Activated naive CD4-positive, alpha-beta T cell treated with anti-CD3 and anti-CD28 coated beads, Interleukin-2, amount 10 ng/mL, durations not matched to agents 7 days and 5 days (primary cell): ENCODE measurements at regions not wholly inside any gene's neighbourhood (a gene's known extent, or its start where the extent isn't known, plus 50 kb on each side); places are given as distances from the start of the nearest gene placed in this dataset.

ENCODE experiments used
- CTCF ChIA-PET: fragments of 350-600 bp; sonication (Branson Sonifier 250); formaldehyde crosslinking; loops from one replicate; lab custom pipeline; 2021; ENCODE audit warnings: antibody characterized with exemption; lab: Charles Lee
- DNase-seq: peaks from one replicate; pipeline ENCODE4 v3.0.0-alpha.2; 2020
- H3K27ac Mint-ChIP-seq: one replicate; pipeline ENCODE4 v1.8.0; 2021; ENCODE audit warnings: mild to moderate bottlenecking, moderate library complexity, mixed read lengths
- H3K27me3 Mint-ChIP-seq: one replicate; pipeline ENCODE4 v1.8.0; 2021; ENCODE audit warnings: mild to moderate bottlenecking, mixed read lengths
- H3K36me3 Mint-ChIP-seq: one replicate; pipeline ENCODE4 v1.8.0; 2021; ENCODE audit warnings: mixed read lengths
- H3K4me1 Mint-ChIP-seq: one replicate; pipeline ENCODE4 v1.8.0; 2021; ENCODE audit warnings: mixed read lengths
- H3K4me3 Mint-ChIP-seq: one replicate; pipeline ENCODE4 v1.8.0; 2021; ENCODE audit warnings: mild to moderate bottlenecking, moderate library complexity, mixed read lengths
- H3K9me3 Mint-ChIP-seq: one replicate; pipeline ENCODE4 v1.8.0; 2021; ENCODE audit warnings: mixed read lengths

DNA sequence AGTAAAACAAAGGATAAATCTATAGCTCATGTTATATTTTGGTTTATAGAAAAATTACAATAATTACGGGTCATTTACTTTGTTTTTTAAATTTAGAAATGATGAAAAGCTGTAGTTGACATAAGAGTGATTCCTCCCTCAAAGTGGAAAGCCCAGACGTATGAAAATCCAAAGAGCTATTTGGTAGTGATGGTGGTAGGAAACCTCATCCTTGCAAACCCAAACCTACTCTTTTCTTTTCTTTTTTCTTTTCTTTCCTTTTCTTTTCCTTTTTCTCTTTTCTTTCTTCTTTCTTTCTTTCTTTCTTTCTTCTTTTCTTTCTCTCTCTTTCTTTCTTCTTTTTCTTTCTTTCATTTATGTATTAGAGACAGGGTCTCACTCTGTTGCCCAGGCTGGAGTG, 190.3 kb upstream of the RASSF8 start:
- no peak for DNase-seq
- Mint-ChIP-seq H3K4me3 (no peak overlapping the region), H3K4me1 (no peaks in the 10 kb centered on the region), H3K9me3 (no peaks in the 10 kb centered on the region), H3K27me3 (peaks cover 3% of the 10 kb centered on the region), H3K27ac (no peak overlapping the region), H3K36me3 (no peaks in the 10 kb centered on the region)
- CTCF ChIA-PET = no interaction called here

DNA sequence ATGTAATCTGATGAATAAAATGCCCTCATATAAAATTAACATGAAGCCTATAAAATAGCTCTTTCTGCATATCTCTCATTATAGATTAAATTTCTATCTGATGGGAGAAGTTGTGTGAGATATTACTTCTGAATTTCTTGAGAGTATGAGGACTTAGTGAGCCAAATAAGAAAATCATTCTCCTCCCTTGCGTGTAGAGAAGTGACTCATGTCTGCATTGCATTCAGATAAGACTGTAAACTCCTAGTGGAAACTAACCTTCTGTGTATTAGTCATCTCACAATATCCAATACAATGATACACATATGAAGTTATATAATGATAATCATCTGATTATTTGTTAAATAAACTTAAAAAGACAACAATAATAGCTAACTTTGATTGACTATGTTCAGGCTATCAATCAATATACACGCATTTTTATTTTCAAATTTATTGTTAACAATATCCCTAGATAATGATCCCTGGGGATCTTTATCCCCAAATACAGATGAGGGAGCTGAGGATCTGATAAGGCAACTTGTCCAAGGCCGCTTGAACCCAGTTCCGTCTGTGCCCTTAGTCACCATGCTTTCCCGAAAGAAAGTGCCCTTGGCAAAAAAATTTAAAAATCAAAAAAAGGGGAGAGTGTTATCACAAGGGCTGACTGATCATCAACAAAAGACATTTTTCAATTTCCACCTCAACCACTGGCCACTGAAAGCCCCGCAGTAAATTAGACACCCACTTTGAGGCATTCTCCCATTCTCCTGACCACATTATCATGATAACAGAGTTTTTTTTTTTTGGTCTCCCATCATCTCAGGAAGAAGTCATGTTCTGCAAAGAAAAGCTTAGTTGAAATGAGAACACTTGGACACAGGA, 189.2 kb upstream of the RASSF8 start:
- H3K4me1 Mint-ChIP-seq = no peaks in the 10 kb centered on the region
- H3K9me3 Mint-ChIP-seq = no peaks in the 10 kb centered on the region
- DNase-seq = no peak
- CTCF ChIA-PET = no interaction called here
- H3K27me3 Mint-ChIP-seq = peaks cover 3% of the 10 kb centered on the region
- H3K36me3 Mint-ChIP-seq = no peaks in the 10 kb centered on the region
- H3K27ac Mint-ChIP-seq = no peak overlapping the region
- H3K4me3 Mint-ChIP-seq = no peak overlapping the region

DNA sequence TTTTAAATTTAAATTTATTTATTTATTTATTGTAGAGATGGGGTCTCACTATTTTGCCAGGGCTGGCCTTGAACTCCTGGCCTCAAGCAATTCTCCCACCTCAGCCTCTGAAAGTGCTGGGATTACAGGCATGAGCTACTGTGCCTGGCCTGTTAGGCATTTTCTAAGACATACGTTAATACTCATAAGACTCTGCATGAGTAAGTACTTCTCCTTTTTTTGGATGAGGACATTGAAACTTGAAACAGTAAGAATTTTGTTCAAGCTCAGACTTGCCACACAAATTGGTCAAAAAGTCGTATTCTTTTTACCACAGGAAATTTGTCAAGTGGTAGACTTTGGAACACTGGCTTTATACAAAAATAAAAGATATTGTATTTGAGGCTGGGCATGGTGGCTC, 187.4 kb upstream of the RASSF8 start:
- CTCF ChIA-PET = no interaction called here

DNA sequence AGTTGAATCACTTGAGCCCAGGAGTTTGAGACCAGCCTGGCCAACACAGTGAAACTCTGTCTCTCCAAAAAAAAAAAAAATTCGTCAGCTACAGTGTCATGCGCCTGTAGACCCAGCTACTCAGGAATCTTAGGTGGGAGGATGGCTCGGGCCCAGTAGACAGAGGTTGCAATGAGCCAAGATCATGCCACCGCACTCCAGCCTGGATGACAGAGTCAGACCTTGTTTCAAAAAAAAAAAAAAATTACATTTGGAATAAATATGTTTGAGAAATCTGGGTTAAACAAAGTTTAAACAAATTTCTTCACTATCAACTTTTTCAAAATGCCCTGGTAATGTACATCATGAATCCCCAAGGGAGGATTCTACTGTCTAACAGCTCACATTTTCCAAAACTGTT, 187.0 kb upstream of the RASSF8 start:
- Mint-ChIP-seq H3K27ac (no peak overlapping the region), H3K27me3 (peaks cover 3% of the 10 kb centered on the region), H3K4me3 (no peak overlapping the region), H3K4me1 (no peaks in the 10 kb centered on the region), H3K36me3 (no peaks in the 10 kb centered on the region), H3K9me3 (no peaks in the 10 kb centered on the region)
- CTCF ChIA-PET = interaction anchor here (0.7 kb wide), 1 partner anchor 337 kb away, joined by 4 read pairs; no protein-coding TSS in a partner anchor
- DNase-seq = no peak

More for the DNA sequence above, 187.4 kb upstream of the RASSF8 start:
- Mint-ChIP-seq H3K27me3 (peaks cover 3% of the 10 kb centered on the region), H3K4me3 (no peak overlapping the region), H3K4me1 (no peaks in the 10 kb centered on the region), H3K27ac (no peak overlapping the region), H3K36me3 (no peaks in the 10 kb centered on the region), H3K9me3 (no peaks in the 10 kb centered on the region)
- DNase-seq = no peak

DNA sequence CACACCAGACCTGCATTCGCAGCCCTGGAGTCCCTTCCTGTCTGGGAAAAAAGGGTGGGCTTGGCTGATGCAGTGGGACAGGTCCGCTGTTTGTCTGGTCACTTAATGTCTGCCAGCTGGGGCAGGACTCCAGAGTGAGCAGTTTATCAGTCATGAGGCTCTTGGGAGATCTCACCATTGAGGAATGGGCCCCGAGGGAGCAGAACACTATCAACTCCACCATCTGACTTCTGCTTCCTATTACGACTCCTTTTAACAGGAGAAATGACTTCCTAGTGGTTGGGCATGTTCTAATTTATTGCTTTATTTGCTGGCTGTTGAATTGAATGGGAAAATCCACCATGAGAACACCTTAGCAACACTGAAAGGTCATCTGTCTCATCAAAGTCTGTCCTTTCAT, 182.5 kb upstream of the RASSF8 start:
- no peak for DNase-seq
- H3K36me3 Mint-ChIP-seq = no peaks in the 10 kb centered on the region
- H3K4me3 Mint-ChIP-seq = no peak overlapping the region
- no peaks in the 10 kb centered on the region for H3K4me1 Mint-ChIP-seq
- H3K9me3 Mint-ChIP-seq = no peaks in the 10 kb centered on the region
- H3K27ac Mint-ChIP-seq = no peak overlapping the region
- CTCF ChIA-PET = no interaction called here
- H3K27me3 Mint-ChIP-seq = no peaks in the 10 kb centered on the region

DNA sequence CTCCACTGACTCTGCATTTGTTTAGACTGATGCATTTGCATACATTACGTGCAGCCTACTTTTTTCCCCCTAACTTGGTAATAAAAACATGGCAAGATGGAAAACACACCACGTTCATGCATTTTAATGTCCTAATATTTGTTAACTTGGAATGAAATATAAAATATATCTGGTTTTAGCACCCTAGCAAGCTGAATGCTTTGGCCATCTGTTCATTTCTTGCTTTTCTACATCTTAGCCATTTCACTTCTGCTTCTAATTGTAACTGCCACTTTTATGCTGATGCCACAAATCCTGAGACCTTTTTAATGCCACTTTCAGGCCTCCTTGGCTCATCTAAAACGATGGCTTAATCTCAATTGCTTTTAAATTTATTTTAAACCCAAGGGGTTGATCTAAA, 177.7 kb upstream of the RASSF8 start:
- Mint-ChIP-seq H3K4me1 (no peaks in the 10 kb centered on the region), H3K36me3 (no peaks in the 10 kb centered on the region), H3K27me3 (no peaks in the 10 kb centered on the region), H3K4me3 (no peak overlapping the region), H3K27ac (no peak overlapping the region), H3K9me3 (no peaks in the 10 kb centered on the region)
- CTCF ChIA-PET = no interaction called here
- DNase-seq = no peak

DNA sequence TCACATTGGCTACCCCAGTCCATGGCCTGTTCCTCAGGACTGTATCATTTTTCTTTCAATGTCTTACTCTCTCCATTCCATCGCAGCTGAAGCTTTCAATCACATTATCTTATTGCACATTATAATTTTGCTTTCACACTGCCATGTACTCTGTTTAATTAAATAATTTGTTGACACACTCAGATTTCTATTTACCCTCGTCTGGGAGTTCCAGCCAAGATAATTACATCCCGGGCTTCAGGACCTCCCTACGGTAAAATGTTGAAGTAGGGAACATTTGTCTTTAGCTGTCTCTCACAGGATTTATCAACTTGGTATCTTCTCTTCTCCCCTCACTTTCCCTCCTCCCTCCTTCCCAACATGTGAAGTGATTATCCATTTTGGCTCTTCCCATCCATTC, 177.2 kb upstream of the RASSF8 start:
- Mint-ChIP-seq H3K4me3 (no peak overlapping the region), H3K9me3 (no peaks in the 10 kb centered on the region), H3K27ac (no peak overlapping the region), H3K4me1 (no peaks in the 10 kb centered on the region), H3K27me3 (no peaks in the 10 kb centered on the region), H3K36me3 (no peaks in the 10 kb centered on the region)
- DNase-seq = no peak
- CTCF ChIA-PET = no interaction called here

DNA sequence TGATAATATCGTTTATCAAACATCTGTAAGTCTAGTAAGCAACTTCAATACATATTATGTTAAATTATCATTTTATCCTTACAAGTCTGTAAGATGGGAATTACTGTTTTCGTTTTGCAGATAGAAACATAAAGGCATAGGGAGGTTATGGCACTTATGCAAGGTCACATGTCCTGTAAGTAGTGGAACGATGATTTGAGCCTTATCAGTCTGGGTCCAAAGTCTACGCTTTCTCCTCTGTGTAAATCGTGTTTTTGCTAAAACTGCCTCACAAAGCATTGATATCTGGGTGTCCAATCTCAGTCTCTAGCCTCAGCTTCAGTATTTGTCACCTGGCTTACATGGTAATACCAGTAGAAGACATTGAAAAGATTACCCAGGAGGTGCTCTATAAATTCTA, 174.9 kb upstream of the RASSF8 start:
- H3K4me1 Mint-ChIP-seq = no peaks in the 10 kb centered on the region
- CTCF ChIA-PET = no interaction called here
- H3K27me3 Mint-ChIP-seq = no peaks in the 10 kb centered on the region
- H3K27ac Mint-ChIP-seq = no peak overlapping the region
- no peaks in the 10 kb centered on the region for H3K36me3 Mint-ChIP-seq
- H3K9me3 Mint-ChIP-seq = no peaks in the 10 kb centered on the region
- no peak for DNase-seq
- no peak overlapping the region for H3K4me3 Mint-ChIP-seq

DNA sequence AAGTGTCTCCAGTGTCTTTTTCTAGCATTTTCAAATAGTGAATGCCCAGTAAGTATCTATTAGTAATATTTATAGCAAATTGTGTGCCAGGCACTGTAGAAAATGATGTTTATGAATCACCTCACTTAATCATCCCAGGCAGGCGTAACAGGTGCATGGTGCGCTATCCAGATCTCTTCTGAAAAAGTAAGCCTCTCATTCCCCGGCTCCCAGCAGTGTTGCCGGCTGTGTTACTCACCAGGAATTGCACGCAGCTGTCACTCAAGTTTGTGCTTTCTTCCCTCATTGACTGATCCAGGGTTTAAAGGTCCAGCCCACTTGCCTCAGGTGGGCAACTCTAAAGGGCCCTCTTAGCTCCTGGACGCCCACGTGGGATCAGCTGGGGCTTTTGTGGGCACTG, 173.8 kb upstream of the RASSF8 start:
- no peaks in the 10 kb centered on the region for H3K4me1 Mint-ChIP-seq
- CTCF ChIA-PET = no interaction called here
- H3K4me3 Mint-ChIP-seq = no peak overlapping the region
- H3K36me3 Mint-ChIP-seq = no peaks in the 10 kb centered on the region
- DNase-seq = no peak
- no peaks in the 10 kb centered on the region for H3K9me3 Mint-ChIP-seq
- H3K27me3 Mint-ChIP-seq = no peaks in the 10 kb centered on the region
- H3K27ac Mint-ChIP-seq = no peak overlapping the region

DNA sequence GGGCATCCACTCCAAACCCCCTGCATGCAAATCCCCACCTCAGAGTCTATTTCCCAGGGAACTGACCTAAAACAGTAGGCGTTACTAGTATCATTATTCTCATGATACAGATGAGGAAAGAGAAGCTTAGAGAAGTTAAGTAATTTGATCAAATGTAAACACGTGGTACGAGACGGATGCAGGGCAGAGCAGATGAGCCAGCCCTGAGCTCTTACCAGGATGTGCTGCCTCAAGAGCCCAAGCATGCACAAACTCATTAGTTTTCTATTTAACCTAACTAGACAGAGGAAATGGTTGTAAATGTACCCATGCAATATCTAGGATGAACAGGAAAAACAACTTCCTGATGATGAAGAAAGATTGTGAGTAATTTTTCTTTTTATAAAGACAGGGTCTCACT, 173.3 kb upstream of the RASSF8 start:
- Mint-ChIP-seq H3K4me3 (no peak overlapping the region), H3K27ac (no peak overlapping the region), H3K9me3 (no peaks in the 10 kb centered on the region), H3K27me3 (no peaks in the 10 kb centered on the region), H3K4me1 (no peaks in the 10 kb centered on the region), H3K36me3 (no peaks in the 10 kb centered on the region)
- DNase-seq = no peak
- CTCF ChIA-PET = no interaction called here

DNA sequence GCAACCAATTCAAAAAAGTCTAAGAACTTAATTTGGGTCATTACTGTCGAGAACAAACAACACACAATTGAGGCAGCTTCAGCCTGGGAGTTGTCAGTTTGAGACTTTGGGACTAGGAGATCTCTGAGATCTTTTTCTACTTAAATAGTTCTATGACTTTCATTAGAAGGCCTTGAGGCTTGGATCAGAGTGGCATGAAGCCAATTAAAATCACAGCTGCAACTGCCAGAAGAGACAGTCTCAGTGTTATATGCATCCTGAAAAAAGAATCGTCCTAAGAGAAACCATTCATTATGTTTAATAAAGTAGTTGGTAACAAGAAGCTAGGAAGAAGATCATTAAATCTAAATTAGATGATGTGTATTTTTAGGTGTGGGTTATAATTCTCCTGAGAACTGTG, 170.8 kb upstream of the RASSF8 start:
- no peak for DNase-seq
- Mint-ChIP-seq H3K27me3 (no peaks in the 10 kb centered on the region), H3K4me1 (no peaks in the 10 kb centered on the region), H3K9me3 (no peaks in the 10 kb centered on the region), H3K4me3 (no peak overlapping the region), H3K36me3 (no peaks in the 10 kb centered on the region), H3K27ac (no peak overlapping the region)
- CTCF ChIA-PET = no interaction called here

DNA sequence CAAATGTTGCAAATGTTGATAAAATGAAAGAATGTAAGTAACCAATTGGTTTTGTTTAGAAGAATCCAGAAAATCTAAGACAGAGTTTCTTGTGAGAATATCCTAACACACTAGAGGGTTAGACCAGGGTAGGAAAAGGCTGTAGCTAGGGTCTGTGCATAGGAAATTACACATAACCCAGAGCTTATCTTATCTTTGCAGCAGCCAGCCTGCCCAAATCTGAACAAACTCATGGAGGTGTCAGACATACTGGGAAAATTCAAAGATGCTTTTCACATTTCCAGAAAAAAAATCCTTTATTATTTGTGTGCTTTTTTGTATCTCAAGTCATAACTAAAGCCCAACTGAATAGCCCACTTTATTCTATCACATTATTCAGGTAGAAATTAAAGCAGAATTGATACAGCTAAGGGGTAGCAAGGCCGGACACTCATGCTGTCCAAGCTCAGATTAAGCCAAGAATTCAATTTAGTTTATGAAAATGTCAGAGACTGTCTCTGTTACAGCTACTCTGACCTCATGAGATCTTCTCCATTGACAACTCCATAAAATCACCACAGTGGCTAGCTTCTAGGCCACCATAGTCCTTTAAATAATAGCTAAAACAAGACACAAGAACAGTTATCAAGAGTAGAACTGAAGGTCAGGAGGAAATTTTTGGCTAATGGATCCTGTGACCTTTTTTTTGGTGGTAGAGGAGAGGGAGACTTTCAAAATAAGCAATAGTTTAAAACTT, 169.6 kb upstream of the RASSF8 start:
- H3K4me3 Mint-ChIP-seq = no peak overlapping the region
- H3K27me3 Mint-ChIP-seq = no peaks in the 10 kb centered on the region

DNA sequence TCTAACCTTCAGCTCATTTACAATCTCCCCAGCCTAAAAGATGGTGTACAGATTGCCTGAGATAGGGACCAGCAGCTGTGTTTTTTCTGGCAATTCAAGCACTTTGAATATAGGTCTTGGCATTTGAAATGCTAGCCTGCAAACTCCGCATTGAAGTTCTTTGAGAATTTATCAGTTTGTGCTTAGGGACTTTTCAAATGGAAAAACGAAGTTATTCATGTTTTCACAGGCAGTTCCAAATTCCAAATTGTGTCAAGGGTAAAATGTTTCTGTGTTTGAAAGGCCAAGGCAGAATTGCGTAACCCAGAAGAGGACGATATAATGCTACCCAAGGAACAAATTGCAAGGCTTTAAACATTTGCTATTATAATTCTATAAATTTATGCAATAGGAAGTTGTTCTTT, 168.9 kb upstream of the RASSF8 start:
- Mint-ChIP-seq H3K9me3 (no peaks in the 10 kb centered on the region), H3K27ac (no peak overlapping the region), H3K36me3 (no peaks in the 10 kb centered on the region), H3K27me3 (no peaks in the 10 kb centered on the region), H3K4me3 (no peak overlapping the region), H3K4me1 (no peaks in the 10 kb centered on the region)
- CTCF ChIA-PET = no interaction called here
- DNase-seq = no peak

More for the DNA sequence above, 169.6 kb upstream of the RASSF8 start:
- Mint-ChIP-seq H3K36me3 (no peaks in the 10 kb centered on the region), H3K9me3 (no peaks in the 10 kb centered on the region), H3K27ac (no peak overlapping the region), H3K4me1 (no peaks in the 10 kb centered on the region)
- CTCF ChIA-PET = no interaction called here
- no peak for DNase-seq

DNA sequence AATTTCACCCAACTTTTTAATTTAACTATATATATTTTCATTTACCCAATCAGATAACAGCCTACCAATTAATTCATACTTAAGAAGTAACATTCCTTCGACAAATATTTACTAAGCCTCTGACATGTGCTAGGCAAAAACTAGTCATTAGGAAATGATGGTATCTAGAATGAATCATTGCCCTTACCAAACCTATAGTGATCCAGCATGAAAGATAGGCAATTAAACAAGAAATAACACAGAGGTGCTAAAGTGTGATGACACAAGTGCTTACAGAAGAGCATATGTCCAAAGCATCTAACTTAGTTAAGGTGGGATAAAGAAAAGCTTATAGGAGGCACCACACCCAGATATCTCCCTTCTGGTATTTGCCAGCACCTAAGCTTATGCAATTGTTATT, 166.5 kb upstream of the RASSF8 start:
- no peaks in the 10 kb centered on the region for H3K36me3 Mint-ChIP-seq
- no peaks in the 10 kb centered on the region for H3K4me1 Mint-ChIP-seq
- no peak overlapping the region for H3K27ac Mint-ChIP-seq
- H3K27me3 Mint-ChIP-seq = no peaks in the 10 kb centered on the region
- CTCF ChIA-PET = no interaction called here
- H3K9me3 Mint-ChIP-seq = no peaks in the 10 kb centered on the region
- no peak for DNase-seq
- no peak overlapping the region for H3K4me3 Mint-ChIP-seq

DNA sequence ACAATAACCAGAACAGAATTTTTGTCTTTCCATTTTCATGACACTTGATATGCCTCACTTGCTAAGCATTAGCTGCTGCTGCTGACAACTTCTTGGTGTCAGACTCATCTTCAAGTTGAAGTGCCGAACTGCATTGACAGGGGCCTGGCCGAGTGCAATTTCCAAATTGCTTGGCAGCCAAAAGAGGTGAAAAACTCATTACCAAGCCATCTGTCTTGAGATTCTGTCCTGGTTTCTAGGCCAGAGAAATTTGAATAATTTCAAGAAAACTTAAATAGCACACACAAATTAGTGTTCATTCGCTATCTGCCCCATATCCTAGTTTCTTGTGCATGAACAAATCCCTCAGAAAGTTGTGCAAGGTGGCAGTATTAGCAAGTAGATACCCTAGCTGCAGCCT, 165.3 kb upstream of the RASSF8 start:
- Mint-ChIP-seq H3K36me3 (no peaks in the 10 kb centered on the region), H3K27ac (no peak overlapping the region), H3K4me3 (no peak overlapping the region), H3K9me3 (no peaks in the 10 kb centered on the region), H3K4me1 (no peaks in the 10 kb centered on the region), H3K27me3 (no peaks in the 10 kb centered on the region)
- no peak for DNase-seq
- CTCF ChIA-PET = no interaction called here
